Esophagus mucosa (tissue), 1 donor: ENCODE measurements at regions not wholly inside any gene's neighbourhood (a gene's known extent, or its start where the extent isn't known, plus 50 kb on each side); places are given as distances from the start of the nearest gene placed in this dataset.
A peak's percentile ranks its signal among the peaks of the same experiment; 100 is the strongest.
"Not testable (repeated sequence)": the region's sequence is repeated elsewhere in the genome, so short reads cannot be mapped to it uniquely, and the experiment has no call there.

ENCODE experiments used
- ATAC-seq: fragments of 200-7000 bp; cut with Tn5 transposase; one replicate; pipeline ENCODE4 v1.9.1; 2020
- donor health status: DM: yes; HTN: yes; CAD: no.

- no peak for ATAC-seq
Measured at GRCh38 chr3:126292318-126293070, 64.7 kb downstream of the KLF15 start.

- ATAC-seq, result no peak
Measured at GRCh38 chr3:126291537-126291936, 65.7 kb downstream of the KLF15 start.

GRCh38 chr3:126291061-126291460, 66.1 kb downstream of the KLF15 start:
- ATAC-seq, result no peak

- no peak for ATAC-seq
Measured at GRCh38 chr3:126290325-126290724, 66.9 kb downstream of the KLF15 start.

- no peak for ATAC-seq
Measured at GRCh38 chr3:126289096-126289495, 68.1 kb downstream of the KLF15 start.

- peak; percentile 38 for ATAC-seq
Measured at GRCh38 chr3:126288314-126288713, 68.9 kb downstream of the KLF15 start.

GRCh38 chr3:126287536-126288241, 69.5 kb downstream of the KLF15 start:
- ATAC-seq, result peak; percentile 79

- ATAC-seq, result no peak
Measured at GRCh38 chr3:126287171-126287535, 70.1 kb downstream of the KLF15 start.

- ATAC-seq, result no peak
Measured at GRCh38 chr3:126285369-126285768, 71.8 kb downstream of the KLF15 start.

- peak; percentile 62 for ATAC-seq
Measured at GRCh38 chr3:126284258-126284904, 72.8 kb downstream of the KLF15 start.

- not testable (repeated sequence) for ATAC-seq
Measured at GRCh38 chr3:126283651-126284050, 73.6 kb downstream of the KLF15 start.

- no peak for ATAC-seq
Measured at GRCh38 chr3:126279853-126280252, 77.4 kb downstream of the KLF15 start.

GRCh38 chr3:126277629-126278378, 79.4 kb downstream of the KLF15 start:
- no peak for ATAC-seq

- ATAC-seq, result no peak
Measured at GRCh38 chr3:126275620-126275904, 81.6 kb downstream of the KLF15 start.

- ATAC-seq, result no peak
Measured at GRCh38 chr3:126274735-126275619, 82.2 kb downstream of the KLF15 start.

GRCh38 chr3:126270145-126270811, 86.9 kb downstream of the KLF15 start:
- peak; percentile 40 for ATAC-seq

GRCh38 chr3:126269354-126269753, 87.9 kb downstream of the KLF15 start:
- no peak for ATAC-seq

- ATAC-seq, result no peak
Measured at GRCh38 chr3:126268866-126269265, 88.3 kb downstream of the KLF15 start.

GRCh38 chr3:126267976-126268615, 87.7 kb upstream of the ALDH1L1 start:
- peak; percentile 6 for ATAC-seq

- peak; percentile 48 for ATAC-seq
Measured at GRCh38 chr3:126267169-126267975, 87.0 kb upstream of the ALDH1L1 start.
